Hypothalamus (tissue), 51 donors: ENCODE measurements at regions not wholly inside any gene's neighbourhood (a gene's known extent, or its start where the extent isn't known, plus 50 kb on each side); places are given as distances from the start of the nearest gene placed in this dataset.

Source experiments
- DNase-seq, 51 donors: peaks; one replicate each; lab custom pipeline; 2025; lab: John Stamatoyannopoulos, UW

GRCh38 chr16:79814124-79814523 lies 213.6 kb upstream of the MAF start:
- no peak for DNase-seq

DNA sequence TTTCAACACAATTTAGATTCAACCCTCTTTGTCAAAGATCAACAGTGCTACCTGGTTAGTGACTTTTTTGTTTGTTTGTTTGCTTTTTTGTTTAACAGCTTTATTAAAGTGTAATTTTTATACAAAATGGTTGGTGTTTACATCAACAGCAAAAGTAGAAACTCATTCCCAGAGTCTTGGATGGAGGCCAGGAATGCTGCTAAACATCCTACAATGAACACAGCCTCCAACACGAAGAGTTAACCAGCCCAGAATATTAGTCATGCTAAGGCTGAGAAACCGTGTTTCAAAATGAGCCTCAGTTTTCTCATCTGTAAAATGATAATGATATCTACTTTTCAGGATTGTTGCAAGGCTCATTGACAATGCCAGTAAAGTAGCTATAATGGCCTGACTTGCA lies 211.0 kb upstream of the MAF start:
- DNase-seq = no peak

DNA sequence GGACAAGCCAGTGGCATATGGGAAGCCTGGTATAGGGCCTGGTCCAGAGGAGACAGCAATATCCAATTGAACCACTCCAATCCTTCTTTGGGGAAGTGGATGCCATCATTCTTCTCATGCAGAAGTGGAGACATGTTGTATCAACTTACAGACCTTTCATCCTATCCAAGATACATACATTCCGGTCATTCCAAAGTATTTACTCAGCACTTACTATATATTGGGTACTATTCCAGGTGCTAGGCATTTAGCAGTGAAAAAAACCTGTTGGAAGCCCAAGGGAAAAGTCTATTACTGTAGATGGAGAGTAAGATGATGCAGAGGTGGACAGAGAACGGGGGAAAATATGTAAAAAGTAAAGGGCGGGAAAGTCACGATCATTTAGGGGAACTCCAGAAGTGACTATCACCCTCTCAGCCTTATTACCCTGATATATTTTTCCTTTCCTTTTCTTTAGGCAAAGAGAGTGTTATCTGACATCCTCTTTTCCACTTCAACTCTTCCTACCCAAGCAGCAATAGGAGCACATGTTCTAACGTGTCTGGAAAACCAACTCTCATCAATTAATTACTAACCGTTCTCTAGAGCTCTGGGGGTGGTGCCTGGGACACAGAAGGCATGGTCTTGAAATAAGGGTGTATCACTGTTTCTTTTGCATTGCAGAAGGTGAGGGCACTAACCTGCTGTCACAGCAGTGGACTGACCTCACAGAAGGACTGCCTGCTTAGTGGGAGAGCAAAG lies 210.1 kb upstream of the MAF start:
- DNase-seq = no peak

- no peak for DNase-seq
Measured at GRCh38 chr16:79809376-79809775, 208.8 kb upstream of the MAF start.

GRCh38 chr16:79808731-79809130 lies 208.2 kb upstream of the MAF start:
- no peak for DNase-seq

- DNase-seq = no peak
Measured at GRCh38 chr16:79806757-79807156, 206.2 kb upstream of the MAF start.

DNA sequence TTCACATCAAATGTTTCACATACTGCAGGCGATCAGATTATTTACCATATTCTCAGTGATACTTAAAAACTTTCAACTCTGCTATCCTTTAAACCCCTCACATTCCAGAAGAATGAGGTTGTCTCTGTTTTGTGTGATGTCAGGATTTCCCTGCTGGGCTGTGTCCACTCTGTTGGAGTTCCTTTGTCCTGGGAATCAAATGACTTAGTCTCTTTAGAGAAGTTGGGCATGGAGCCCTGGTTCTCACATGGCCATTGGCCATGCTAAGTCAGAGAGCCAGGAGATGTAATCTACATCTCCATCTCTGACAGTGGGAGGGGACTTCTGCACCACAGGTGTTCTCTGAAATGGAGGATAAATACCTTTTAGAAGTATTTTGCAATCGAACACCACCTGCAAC lies 205.1 kb upstream of the MAF start:
- peak in 1 of 51 donors; percentile 3 for DNase-seq

GRCh38 chr16:79801646-79802045 lies 201.1 kb upstream of the MAF start:
- no peak for DNase-seq

GRCh38 chr16:79800016-79800608 lies 199.6 kb upstream of the MAF start:
- DNase-seq = no peak

- peak in 2 of 51 donors; percentile 3 to 6 for DNase-seq
Measured at GRCh38 chr16:79798416-79799053, 198.0 kb upstream of the MAF start.

DNA sequence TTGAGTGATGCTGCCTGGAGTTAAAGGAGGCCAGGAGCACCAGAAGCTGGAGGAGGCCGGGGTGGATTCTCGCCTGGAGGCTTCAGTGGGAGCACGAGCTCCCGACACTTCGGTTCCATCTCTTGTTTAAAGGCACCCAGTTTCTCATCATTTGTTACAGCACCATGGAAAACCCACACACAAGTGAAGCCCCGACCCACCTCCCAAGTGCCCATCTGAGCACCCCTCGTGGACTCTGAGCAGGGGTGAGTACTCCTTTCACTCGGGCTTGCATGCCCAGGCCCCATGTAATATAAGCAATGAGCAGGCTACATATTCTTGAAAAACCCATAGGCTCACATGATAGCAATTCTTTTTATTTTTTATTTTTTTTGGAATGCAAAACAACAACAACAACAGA lies 196.9 kb upstream of the MAF start:
- DNase-seq = no peak

DNA sequence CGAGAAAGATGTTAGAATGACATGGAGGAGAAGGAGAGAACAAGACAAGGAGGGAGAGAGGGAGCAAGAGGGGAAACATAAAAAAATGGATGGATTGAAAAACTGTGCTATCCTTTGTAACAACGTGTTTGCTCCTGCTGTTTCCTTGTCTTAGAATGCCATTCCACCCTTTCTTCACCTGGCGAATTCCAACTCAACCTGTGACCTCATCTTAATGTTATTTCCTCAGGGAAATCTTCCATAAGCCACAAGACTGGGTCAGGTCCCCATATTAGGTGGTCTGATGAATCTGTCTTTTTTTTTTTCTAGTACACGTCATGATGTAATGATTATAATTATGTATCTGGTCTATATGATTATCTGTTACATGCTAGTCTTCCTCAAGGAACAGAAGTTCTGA lies 195.0 kb upstream of the MAF start:
- no peak for DNase-seq

GRCh38 chr16:79794941-79795340 lies 194.4 kb upstream of the MAF start:
- DNase-seq = no peak

GRCh38 chr16:79792664-79793351 lies 192.3 kb upstream of the MAF start:
- DNase-seq = no peak

GRCh38 chr16:79792076-79792475 lies 191.5 kb upstream of the MAF start:
- DNase-seq = no peak

- no peak for DNase-seq
Measured at GRCh38 chr16:79790854-79791253, 190.3 kb upstream of the MAF start.

DNA sequence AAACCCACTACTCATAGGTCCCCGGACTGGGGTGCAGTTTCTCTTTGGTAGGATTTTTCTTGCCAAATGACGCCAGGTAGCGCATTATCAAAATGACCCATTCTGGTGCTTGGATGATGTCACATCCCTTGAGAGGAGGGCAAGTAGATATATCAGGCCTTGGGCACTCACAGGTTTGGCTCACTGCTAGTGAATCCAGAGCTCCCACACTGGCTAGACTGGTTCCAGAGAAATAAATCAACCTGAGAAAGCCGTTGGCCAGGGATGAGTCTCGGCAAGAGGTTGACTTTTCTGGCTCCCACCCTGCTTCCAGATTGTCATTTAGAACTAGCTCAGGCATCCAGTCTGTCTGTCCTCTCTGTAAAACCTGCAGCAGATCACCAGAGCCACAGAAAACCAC lies 188.4 kb upstream of the MAF start:
- DNase-seq = no peak

DNA sequence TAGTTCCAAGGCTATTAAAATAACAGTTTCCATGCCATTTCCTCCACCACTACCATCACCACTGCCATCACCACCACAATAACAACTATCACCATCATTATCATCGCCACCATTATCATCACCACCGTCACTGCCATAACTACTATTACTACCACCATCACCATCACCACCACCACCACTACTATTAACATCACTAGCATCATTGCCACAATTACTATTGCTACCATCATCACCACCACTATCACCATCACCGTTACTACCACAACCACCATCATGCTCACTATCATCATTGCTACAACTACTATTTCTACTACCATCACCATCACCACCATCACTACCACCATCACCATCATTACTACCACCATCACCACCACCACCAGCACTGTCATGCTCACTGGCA lies 185.9 kb upstream of the MAF start:
- no peak for DNase-seq

- no peak for DNase-seq
Measured at GRCh38 chr16:79784007-79784406, 183.5 kb upstream of the MAF start.

GRCh38 chr16:79777679-79778078 lies 177.1 kb upstream of the MAF start:
- DNase-seq = no peak

DNA sequence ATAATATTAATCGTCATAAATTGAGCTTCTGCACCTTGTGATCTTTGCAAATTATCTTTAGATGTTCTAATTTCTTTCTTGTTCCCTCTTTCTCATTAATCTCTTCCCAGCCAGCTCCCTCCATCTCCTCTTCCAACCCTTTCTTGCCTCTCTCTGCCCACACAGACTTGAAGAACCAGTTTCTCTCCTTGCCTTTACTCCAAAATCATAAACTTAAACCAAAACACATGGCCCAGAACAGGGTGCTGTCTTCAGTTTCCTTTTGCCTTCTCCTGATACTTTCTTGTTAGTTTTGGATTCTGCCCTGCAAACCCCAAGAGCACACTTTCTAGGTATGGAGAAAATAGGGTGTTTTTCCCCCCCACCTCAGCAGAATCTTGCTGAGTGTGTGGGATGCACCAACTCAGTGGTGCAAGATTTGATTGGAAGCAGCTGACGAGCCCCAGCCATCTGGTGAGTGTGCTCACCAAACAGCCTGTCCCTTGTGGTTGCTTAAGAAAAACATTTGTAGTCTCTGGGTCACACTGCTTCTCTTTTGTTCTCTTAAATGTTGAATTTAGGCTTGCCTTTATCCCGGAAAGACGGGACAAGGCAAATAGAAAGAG lies 175.8 kb upstream of the MAF start:
- no peak for DNase-seq
